Esophagus mucosa (tissue), 1 donor: ENCODE measurements at regions not wholly inside any gene's neighbourhood (a gene's known extent, or its start where the extent isn't known, plus 50 kb on each side); places are given as distances from the start of the nearest gene placed in this dataset.

Experiments used
- ATAC-seq: fragments of 200-7000 bp; cut with Tn5 transposase; one replicate; pipeline ENCODE4 v1.9.1; 2020
- donor health status: DM: yes; HTN: yes; CAD: no.

DNA sequence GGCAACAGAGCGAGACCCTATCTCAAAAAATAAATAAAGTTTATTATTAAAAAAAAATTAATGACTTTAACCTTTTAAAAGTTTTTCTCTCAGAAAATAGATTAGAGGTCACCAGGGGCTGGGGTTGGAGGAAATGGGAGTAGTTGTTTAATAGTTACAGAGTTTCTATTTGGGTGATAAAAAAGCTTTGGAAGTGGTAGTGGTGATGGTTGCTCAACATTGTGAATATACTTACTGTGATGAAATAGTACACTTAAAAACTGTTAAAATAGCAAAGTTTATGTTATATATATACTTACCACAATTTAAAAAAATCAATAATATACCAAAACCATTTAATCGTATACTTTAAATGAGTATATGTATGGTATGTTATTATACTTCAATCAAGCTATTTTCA lies 59.6 kb downstream of the ARL6IP4 start:
- no peak for ATAC-seq

DNA sequence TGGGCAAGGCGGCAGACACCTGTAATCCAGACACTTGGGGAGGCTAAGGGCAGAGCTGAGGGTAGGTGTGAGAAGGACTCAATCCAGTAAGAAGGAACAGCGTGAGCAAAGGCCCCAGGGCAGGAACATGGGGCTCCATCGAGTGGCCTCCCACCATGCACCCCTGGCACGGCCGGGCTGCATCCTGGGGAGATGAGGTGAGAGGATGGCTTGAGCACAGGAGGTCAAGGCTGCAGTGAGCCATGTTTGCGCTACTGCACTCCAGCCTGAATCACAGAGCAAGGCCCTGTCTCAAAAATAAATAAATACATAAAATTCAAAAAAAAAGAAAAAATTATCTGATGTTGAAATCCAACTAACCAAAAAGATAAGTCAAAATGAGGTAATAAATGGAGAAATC lies 58.5 kb downstream of the ARL6IP4 start:
- no peak for ATAC-seq

GRCh38 chr12:123038486-123038885 lies 58.0 kb downstream of the ARL6IP4 start:
- ATAC-seq = no peak

- no peak for ATAC-seq
These were observed 57.3 kb downstream of the ARL6IP4 start for GRCh38 chr12:123037791-123038190.

GRCh38 chr12:123036466-123037285 lies 56.2 kb downstream of the ARL6IP4 start:
- ATAC-seq = no peak

- no peak for ATAC-seq
These were observed 55.4 kb downstream of the ARL6IP4 start for GRCh38 chr12:123035841-123036240.

DNA sequence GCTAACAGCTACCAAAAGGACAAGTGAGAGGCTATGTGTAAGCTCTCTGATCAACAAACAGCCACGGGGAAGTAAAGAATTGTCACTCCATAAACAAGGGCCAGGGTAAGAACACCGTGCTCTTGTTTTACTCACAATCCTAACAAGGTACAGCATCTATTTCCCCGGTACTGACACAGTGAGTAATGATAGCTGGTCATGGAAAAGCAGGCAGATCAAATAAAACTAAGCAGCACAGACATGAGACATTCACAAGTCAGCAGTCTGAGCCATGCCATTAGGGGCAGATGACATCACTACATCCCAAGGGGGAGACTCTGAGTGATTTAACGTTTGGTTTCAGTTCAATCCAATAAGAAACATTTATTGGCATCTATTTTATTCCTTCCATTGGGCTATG lies 54.4 kb downstream of the ARL6IP4 start:
- no peak for ATAC-seq

DNA sequence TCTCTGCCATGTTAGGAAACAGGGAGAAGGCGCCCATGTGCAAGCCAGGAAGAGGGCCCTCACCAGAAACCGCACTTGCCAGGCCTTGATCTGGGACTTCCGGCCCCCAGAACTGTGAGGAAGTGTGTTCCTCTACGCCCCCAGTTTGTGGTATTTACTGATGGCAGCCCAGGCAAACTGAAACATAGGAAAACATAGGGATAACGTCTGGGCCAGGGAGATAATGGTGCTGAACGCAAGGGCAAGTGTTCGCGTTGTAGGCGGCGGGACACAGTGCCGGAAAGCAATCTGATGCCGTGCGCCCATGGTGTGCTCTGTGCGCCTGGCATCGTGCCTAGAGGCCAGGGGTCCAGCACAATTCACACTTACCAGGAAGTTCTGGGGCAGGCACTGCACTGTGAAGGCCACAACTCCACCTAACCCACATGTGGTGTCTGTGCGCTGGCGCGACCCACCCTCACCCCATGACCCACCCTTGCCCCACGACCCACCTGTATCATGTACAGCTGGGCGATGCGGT lies 53.6 kb downstream of the ARL6IP4 start:
- ATAC-seq = no peak

GRCh38 chr12:123033392-123034021 lies 53.0 kb downstream of the ARL6IP4 start:
- ATAC-seq = no peak

GRCh38 chr12:123032736-123033391 lies 52.4 kb downstream of the ARL6IP4 start:
- ATAC-seq = no peak
